GM21447 (cell line): ENCODE measurements at regions not wholly inside any gene's neighbourhood (a gene's known extent, or its start where the extent isn't known, plus 50 kb on each side); places are given as distances from the start of the nearest gene placed in this dataset.
"Not testable (repeated sequence)": the region's sequence is repeated elsewhere in the genome, so short reads cannot be mapped to it uniquely, and the experiment has no call there.

Source experiments
- ATAC-seq: cut with Tn5 transposase; IDR thresholded peaks from one replicate; pipeline ENCODE4 v1.9.1; 2021; ENCODE audit not compliant: unreplicated experiment

GRCh38 chr2:173713904-173714555, 251.1 kb downstream of the SP3 start:
- ATAC-seq = no peak

- no peak for ATAC-seq
Measured at GRCh38 chr2:173715441-173715840, 249.7 kb downstream of the SP3 start.

GRCh38 chr2:173716458-173717052, 248.6 kb downstream of the SP3 start:
- ATAC-seq = no peak

DNA sequence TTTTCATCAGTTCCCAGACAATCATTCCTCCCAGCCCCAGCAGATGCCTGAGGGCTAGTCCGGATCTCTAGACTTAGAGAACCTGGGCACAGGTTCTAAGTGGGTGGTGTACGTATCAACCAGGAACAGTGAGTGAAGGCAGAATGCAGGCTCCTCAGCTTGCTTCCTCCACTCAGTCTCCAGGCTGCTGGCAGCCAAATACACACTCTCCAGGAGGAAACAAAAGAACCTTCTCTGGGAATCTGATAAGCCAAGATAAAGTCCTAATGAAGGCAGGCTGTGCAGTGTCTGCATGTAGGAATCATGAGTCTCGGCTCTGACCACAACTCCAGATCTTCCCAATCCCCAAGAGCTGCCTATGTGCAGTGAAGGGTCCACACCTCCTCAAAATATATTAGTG, 245.7 kb downstream of the SP3 start:
- no peak for ATAC-seq

DNA sequence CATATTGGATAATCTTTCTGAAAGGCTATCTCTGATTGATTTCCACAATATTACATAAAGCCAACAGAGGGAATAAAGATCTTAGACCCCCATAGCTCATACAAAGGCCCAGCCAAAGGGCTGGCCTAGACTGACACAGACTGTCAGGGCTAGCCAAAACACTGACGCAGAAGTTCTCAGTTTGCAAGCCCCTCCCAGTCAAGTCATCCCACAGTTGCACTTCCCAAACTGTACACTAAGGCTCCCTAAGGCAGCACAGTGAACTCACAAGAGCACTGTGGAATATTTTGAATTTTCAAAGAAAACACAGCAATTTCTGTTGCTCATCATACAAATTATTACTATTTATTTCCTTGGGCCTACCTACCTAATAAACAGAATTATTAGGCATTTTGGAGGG, 244.9 kb downstream of the SP3 start:
- no peak for ATAC-seq

- no peak for ATAC-seq
Measured at GRCh38 chr2:173734797-173735196, 230.4 kb downstream of the SP3 start.

DNA sequence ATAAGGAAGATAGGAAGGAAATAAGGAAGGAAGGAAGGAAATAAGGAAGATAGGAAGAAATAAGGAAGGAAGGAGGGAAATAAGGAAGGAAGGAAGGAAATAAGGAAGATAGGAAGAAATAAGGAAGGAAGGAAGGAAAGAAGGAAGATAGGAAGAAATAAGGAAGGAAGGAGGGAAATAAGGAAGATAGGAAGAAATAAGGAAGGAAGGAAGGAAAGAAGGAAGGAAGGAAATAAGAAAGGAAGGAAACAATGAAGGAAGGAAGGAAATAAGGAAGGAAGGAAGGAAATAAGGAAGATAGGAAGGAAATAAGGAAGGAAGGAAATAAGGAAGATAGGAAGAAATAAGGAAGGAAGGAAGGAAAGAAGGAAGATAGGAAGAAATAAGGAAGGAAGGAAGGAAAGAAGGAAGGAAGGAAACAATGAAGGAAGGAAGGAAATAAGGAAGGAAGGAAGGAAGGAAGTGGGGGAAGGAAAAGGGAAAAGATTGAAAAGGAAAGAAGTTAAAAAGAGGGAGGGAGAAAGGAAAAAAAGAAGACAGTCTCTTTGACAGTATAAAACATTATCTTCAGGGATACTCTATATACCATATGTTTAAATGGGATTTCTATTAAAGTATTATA, 227.1 kb downstream of the SP3 start:
- not testable (repeated sequence) for ATAC-seq

DNA sequence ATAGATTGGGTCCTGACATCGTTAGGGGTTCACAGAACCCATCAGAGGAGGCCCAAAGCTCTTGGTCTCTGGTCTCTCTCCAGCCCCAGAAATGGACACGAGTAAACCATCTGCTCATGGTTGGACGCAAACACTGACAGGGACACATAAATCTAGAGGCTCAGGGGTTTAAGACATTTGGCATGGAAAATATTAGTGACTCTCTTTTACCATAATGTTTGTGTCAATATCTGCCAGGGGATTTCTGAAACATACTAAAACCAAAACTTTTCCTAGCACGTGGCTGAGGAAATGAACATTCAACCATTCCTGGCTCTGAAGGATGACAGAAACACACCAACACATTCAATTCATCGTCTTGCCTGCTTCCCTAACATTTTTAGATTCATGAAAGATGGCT, 226.2 kb downstream of the SP3 start:
- ATAC-seq = no peak

DNA sequence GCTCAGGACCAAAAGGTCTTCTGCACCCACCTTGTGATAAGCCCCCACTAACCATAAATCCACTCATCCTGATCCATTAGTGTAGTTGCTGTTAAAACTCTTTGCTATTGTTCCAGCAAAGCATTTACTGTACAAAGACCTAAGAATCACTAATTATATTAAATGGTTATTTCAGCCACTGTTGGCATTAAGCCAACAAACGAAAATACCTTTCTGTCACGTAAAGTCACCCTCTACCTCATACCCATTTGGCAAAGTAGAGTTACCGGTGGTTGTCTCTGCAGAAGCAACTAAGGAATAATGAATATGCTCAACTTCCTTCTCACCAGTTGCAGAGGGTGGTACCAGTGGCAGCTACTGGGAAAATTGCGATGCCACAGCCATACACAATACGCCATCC, 224.5 kb downstream of the SP3 start:
- ATAC-seq = no peak

GRCh38 chr2:173741759-173742158, 223.4 kb downstream of the SP3 start:
- no peak for ATAC-seq

DNA sequence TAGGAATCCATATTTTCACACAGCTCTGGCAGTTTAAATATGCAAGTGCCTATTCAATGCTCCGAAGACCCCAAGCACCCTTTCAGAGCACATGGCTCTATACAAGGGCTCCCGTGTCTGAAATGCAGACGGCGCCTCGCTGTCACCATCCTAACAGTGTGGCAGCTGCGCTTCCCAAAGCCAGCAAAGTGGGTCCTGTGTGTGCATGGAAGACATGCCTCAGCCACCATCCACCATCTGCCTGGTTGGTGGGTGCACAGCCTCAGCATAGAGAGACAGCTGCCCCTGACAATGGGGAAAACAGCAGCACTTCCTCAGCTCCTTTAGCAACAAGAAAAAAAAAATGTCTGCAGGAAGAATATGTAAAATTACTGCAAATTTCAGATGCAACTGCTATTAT, 218.1 kb downstream of the SP3 start:
- ATAC-seq = no peak

DNA sequence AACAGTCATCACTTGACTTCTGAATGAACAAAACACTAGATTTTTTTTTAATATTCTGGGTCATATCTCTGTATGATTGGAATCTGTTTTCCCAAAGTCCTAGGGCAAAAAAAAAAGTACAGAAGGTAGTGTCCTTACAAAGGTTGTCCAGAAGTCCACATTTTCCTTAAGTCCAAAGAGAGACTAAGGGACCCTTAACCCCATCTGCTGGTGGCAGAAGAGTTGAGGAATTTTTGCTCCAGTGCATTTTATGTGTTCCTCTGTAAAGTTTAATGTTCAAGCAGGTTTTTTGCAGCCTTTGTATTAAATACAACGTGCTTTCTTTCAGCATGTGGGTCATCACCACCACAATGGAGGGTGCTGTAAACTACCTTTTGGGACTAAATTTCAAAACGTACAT, 215.9 kb downstream of the SP3 start:
- ATAC-seq = no peak

GRCh38 chr2:173750353-173750801, 214.8 kb downstream of the SP3 start:
- no peak for ATAC-seq

DNA sequence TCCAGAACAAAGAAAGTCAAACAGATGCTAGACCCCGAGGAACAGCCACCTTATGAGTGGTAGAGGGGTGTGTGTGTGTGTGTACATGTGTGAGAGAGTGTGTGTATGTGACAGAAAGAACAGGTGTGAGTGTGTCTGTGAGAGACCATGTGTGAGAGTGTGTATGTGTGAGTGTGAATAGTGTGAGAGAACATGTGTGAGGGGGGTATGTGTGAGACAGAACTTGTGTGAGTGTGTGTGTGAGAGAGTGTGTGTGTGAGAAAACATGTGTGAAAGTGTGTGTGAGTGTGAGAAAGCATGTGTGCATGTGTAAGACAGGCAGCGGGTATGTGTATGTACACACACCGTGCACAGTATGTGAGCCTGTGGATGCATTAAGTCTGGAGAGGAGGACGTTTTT, 214.3 kb downstream of the SP3 start:
- no peak for ATAC-seq

GRCh38 chr2:173751245-173751975, 213.8 kb downstream of the SP3 start:
- ATAC-seq = no peak

- ATAC-seq = no peak
Measured at GRCh38 chr2:173752152-173752551, 213.0 kb downstream of the SP3 start.

DNA sequence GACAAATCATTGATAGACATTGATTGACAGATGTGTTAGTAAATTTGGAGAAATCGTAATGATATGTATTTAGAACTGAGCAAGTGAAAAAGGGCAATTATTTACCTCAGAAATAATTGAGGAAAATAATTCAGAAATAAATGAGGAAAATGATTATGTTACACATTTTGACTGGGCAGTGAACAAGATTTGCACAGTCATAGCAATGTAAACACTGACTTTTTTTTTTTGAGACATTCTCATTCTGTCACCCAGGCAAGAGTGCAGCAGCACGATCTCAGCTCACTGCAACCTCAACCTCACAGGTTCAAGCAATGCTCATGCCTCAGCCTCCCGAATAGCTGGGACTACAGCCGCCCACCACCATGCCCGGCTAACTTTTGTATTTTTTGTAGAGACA, 211.7 kb downstream of the SP3 start:
- ATAC-seq = no peak

DNA sequence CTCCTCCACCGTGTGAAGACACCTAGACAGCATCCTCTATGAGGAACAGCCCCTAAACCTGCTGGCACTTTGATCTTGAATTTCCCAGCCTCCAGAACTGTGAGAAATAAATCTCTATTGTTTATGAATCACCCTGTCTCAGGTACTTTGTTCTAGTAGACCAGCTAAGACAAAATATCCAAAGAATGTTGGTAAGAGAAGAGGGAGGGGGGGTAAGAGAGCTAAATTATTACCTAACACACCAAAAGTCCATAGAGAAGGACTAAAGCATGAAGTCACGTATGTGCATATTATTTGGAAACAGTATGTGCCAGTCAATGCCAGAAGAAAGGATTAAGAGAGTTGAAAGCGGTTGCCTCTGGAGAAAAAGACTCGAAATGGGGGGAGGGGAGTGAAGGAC, 211.0 kb downstream of the SP3 start:
- no peak for ATAC-seq

DNA sequence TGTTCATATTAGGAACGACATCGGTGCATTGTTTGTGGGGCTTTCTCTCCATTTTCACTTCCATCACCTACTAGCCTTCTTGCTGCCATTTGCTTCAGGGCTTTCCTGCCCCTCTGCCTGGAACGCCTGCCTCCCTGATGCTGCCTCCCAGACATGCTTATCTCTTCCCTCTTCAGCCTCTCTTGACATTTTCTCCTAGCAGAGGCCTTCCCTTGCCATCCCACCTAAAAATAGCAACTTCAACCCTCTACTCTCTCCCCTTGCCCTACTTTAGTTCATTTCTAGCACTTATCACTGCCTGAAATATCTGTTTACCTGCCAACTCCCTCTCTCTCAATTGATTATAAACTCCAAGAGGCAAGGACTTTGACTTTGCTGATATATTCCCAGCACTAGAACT, 210.3 kb downstream of the SP3 start:
- no peak for ATAC-seq

- ATAC-seq = no peak
Measured at GRCh38 chr2:173755798-173756197, 209.4 kb downstream of the SP3 start.

DNA sequence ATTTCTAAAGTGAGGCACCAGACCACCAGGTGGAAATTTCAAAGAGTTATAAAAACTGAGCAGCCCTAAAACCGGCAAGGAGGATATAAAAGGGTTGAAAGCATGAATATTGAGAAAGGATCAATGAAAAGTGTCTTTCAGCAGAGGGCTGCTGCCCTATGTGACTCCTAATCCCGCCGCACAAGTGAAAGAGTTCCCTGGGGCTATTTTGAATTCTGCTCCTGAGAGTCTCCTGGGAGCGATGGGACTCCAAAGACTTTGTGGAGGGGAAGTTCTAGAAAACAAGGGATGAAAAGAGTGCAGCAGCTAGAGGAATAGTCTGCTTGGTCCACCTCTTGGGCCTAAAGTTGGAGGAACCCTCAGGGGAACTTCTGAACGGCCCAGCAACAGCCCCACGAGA, 205.2 kb downstream of the SP3 start:
- ATAC-seq = no peak

DNA sequence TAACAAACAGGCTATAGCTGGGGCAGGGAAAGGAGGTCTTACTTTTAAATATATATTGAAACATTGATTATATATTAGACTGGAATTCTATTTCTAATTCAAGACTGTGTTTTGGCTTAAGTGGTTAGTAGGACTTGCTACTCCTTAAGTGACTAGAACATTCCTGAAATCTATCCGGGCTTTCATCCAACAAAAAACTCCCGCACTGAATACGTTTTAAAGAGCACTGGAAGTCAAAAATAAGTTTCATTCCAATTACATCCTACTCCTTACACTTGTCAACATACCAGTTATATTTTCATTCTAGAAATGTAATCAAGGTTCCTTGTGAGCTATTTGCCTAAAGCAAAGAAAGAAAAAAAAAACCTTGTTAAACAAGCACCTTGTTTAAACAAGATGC, 204.6 kb downstream of the SP3 start:
- ATAC-seq = no peak
